ENCODE measurements at regions not wholly inside any gene's neighbourhood (a gene's known extent, or its start where the extent isn't known, plus 50 kb on each side); places are given as distances from the start of the nearest gene placed in this dataset.

DNA sequence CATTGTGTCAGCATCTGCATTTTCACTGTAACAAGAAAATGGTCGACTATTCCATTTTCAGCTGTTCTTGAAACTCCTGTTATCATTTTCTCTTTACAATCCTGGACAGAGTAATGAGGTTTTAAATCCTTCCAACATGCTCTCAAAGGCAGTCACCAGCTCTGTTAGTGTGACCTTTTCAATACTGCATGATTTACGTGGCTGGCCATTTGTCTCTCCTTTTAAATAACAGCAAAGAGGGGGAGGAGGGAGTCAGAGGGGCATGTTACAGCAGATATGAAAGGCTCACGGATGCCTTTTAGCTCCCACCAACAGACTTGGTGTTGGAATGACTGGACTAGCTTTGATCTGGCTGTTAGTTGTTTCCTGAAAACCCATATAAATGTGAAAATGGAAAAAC lies 1251.2 kb downstream of the AACS start:
- TF ChIP-seq, protein P1, sequence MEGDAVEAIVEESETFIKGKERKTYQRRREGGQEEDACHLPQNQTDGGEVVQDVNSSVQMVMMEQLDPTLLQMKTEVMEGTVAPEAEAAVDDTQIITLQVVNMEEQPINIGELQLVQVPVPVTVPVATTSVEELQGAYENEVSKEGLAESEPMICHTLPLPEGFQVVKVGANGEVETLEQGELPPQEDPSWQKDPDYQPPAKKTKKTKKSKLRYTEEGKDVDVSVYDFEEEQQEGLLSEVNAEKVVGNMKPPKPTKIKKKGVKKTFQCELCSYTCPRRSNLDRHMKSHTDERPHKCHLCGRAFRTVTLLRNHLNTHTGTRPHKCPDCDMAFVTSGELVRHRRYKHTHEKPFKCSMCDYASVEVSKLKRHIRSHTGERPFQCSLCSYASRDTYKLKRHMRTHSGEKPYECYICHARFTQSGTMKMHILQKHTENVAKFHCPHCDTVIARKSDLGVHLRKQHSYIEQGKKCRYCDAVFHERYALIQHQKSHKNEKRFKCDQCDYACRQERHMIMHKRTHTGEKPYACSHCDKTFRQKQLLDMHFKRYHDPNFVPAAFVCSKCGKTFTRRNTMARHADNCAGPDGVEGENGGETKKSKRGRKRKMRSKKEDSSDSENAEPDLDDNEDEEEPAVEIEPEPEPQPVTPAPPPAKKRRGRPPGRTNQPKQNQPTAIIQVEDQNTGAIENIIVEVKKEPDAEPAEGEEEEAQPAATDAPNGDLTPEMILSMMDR (IDR thresholded peaks at IDR 0.05; ENCODE audit: control extremely low read depth in 1 of 3, insufficient read depth in 1 of 3, low read depth in 1 of 3, low read length in 3 of 3): no peak
- no peak for TF ChIP-seq JUND (IDR thresholded peaks at IDR 0.05; ENCODE audit: low read length)
- TF ChIP-seq CBX8 (IDR thresholded peaks at IDR 0.05; ENCODE audit: borderline replicate concordance, low read depth, low read length): no peak
- TF ChIP-seq EP300 (IDR thresholded peaks at IDR 0.05; ENCODE audit: borderline replicate concordance in 1 of 2, low read depth in 2 of 2, low read length in 2 of 2): no peak
- TF ChIP-seq POLR2A (IDR thresholded peaks at IDR 0.05; ENCODE audit: control extremely low read depth in 1 of 2, low read depth in 2 of 2, low read length in 2 of 2): no peak
- no peak for TF ChIP-seq SRF (IDR thresholded peaks at IDR 0.05; ENCODE audit: low read depth, low read length)
- no peak for TF ChIP-seq YY1 (IDR thresholded peaks at IDR 0.05; ENCODE audit: low read depth, low read length)
- TF ChIP-seq KDM4A (IDR thresholded peaks at IDR 0.05; ENCODE audit: low read depth, low read length, severe bottlenecking): no peak
- no peak for TF ChIP-seq TAF1 (IDR thresholded peaks at IDR 0.05; ENCODE audit: low read depth, low read length)
- TF ChIP-seq EZH2 (IDR thresholded peaks at IDR 0.05; ENCODE audit: low read depth, low read length, severe bottlenecking): no peak
- TF ChIP-seq BACH1 (IDR thresholded peaks at IDR 0.05; ENCODE audit: low read length): no peak
